GM21737 (cell line): ENCODE measurements at regions not wholly inside any gene's neighbourhood (a gene's known extent, or its start where the extent isn't known, plus 50 kb on each side); places are given as distances from the start of the nearest gene placed in this dataset.

ENCODE experiments used
- ATAC-seq: cut with Tn5 transposase; IDR thresholded peaks from one replicate; pipeline ENCODE4 v1.9.1; 2021; ENCODE audit warnings: mild to moderate bottlenecking, moderate library complexity; ENCODE audit not compliant: unreplicated experiment

- no peak for ATAC-seq
Observed at GRCh38 chr7:68984306-68984705, 614.0 kb upstream of the AUTS2 start.

- ATAC-seq: no peak
Observed at GRCh38 chr7:68994841-68995240, 603.4 kb upstream of the AUTS2 start.

GRCh38 chr7:68998136-68998535, 600.1 kb upstream of the AUTS2 start:
- ATAC-seq: no peak

GRCh38 chr7:69002416-69002815, 595.9 kb upstream of the AUTS2 start:
- ATAC-seq: no peak

GRCh38 chr7:69012149-69012548, 586.1 kb upstream of the AUTS2 start:
- ATAC-seq: no peak

- no peak for ATAC-seq
Observed at GRCh38 chr7:69017208-69017607, 581.1 kb upstream of the AUTS2 start.

- ATAC-seq: no peak
Observed at GRCh38 chr7:69018200-69018599, 580.1 kb upstream of the AUTS2 start.

GRCh38 chr7:69019437-69019836, 578.8 kb upstream of the AUTS2 start:
- no peak for ATAC-seq

GRCh38 chr7:69020536-69020935, 577.7 kb upstream of the AUTS2 start:
- ATAC-seq: no peak

GRCh38 chr7:69025249-69025648, 573.0 kb upstream of the AUTS2 start:
- no peak for ATAC-seq

- ATAC-seq: no peak
Observed at GRCh38 chr7:69032848-69033247, 565.4 kb upstream of the AUTS2 start.

GRCh38 chr7:69035826-69036225, 562.4 kb upstream of the AUTS2 start:
- ATAC-seq: no peak

GRCh38 chr7:69036301-69036700, 562.0 kb upstream of the AUTS2 start:
- no peak for ATAC-seq

GRCh38 chr7:69038915-69039314, 559.4 kb upstream of the AUTS2 start:
- no peak for ATAC-seq

GRCh38 chr7:69042138-69042537, 556.1 kb upstream of the AUTS2 start:
- no peak for ATAC-seq

GRCh38 chr7:69047151-69047754, 551.0 kb upstream of the AUTS2 start:
- no peak for ATAC-seq

GRCh38 chr7:69049326-69049725, 548.9 kb upstream of the AUTS2 start:
- no peak for ATAC-seq

GRCh38 chr7:69052447-69052846, 545.8 kb upstream of the AUTS2 start:
- no peak for ATAC-seq

GRCh38 chr7:69060516-69060915, 537.8 kb upstream of the AUTS2 start:
- ATAC-seq: no peak

GRCh38 chr7:69062020-69062765, 536.1 kb upstream of the AUTS2 start:
- ATAC-seq: no peak

- ATAC-seq: no peak
Observed at GRCh38 chr7:69067397-69067796, 530.9 kb upstream of the AUTS2 start.

GRCh38 chr7:69070476-69070875, 527.8 kb upstream of the AUTS2 start:
- ATAC-seq: no peak

GRCh38 chr7:69076566-69076965, 521.7 kb upstream of the AUTS2 start:
- no peak for ATAC-seq
